Body of pancreas (tissue), 4 donors: ENCODE measurements at regions not wholly inside any gene's neighbourhood (a gene's known extent, or its start where the extent isn't known, plus 50 kb on each side); places are given as distances from the start of the nearest gene placed in this dataset.

ENCODE experiments used
- CTCF ChIP-seq, 7 experiments: fragments of 450-650 bp in 4 of 7; fragments of 200-600 bp in 3 of 7; sonication (generic) in 3 of 7; IDR thresholded peaks; one replicate each; pipeline ENCODE4 v1.5.1; 2016 to 2019; ENCODE audit warnings: antibody characterized with exemption in 7 of 7
- POLR2A ChIP-seq, 3 donors: fragments of 450-650 bp; IDR thresholded peaks; one replicate each; pipeline ENCODE4 v1.6.1; 2016; ENCODE audit warnings: antibody characterized with exemption in 3 of 3, mild to moderate bottlenecking in 2 of 3

- TF ChIP-seq CTCF (IDR thresholded peaks at IDR 0.05) (no peak), POLR2A (IDR thresholded peaks at IDR 0.05) (no peak)
Measured at GRCh38 chr2:146271131-146271831, 1573.5 kb upstream of the ACVR2A start.
